Ovary (tissue), 7 donors: ENCODE measurements at regions not wholly inside any gene's neighbourhood (a gene's known extent, or its start where the extent isn't known, plus 50 kb on each side); places are given as distances from the start of the nearest gene placed in this dataset.

ENCODE experiments used
- DNase-seq, 5 donors: peaks; one replicate each; pipeline ENCODE4 v3.0.0-alpha.2; 2019 to 2020
- H3K27ac ChIP-seq, 2 donors: fragments of 200-600 bp; one replicate each; pipeline versions ENCODE4 v1.5.1 to v1.8.0; 2019 to 2022
- H3K27me3 ChIP-seq: fragments of 200-600 bp; one replicate; pipeline ENCODE4 v1.8.0; 2022
- H3K36me3 ChIP-seq: fragments of 200-600 bp; sonication (generic); one replicate; pipeline ENCODE4 v1.5.1; 2019
- H3K4me1 ChIP-seq: one replicate; pipeline ENCODE4 v1.8.1; 2013; ENCODE audit warnings: mild to moderate bottlenecking, moderate library complexity; ENCODE audit not compliant: insufficient read depth
- H3K4me3 ChIP-seq: fragments of 200-600 bp; sonication (generic); one replicate; pipeline ENCODE4 v1.5.1; 2017
- H3K9me3 ChIP-seq, 2 donors: fragments of 200-600 bp in 1 of 2; sonication (generic) in 1 of 2; one replicate each; pipeline versions ENCODE4 v1.5.1 to v1.8.1; 2013 to 2019; ENCODE audit warnings: mild to moderate bottlenecking in 1 of 2, moderate library complexity in 1 of 2
- CTCF ChIP-seq, 3 donors: fragments of 450-650 bp in 2 of 3; fragments of 200-600 bp in 1 of 3; IDR thresholded peaks; one replicate each; pipeline versions ENCODE4 v1.5.1 to v1.8.0; 2016 to 2022; ENCODE audit warnings: antibody characterized with exemption in 3 of 3, mild to moderate bottlenecking in 1 of 3
- EP300 ChIP-seq: sonication (generic); formaldehyde crosslinking; IDR thresholded peaks from one replicate; pipeline ENCODE4 v1.6.1; 2017; ENCODE audit warnings: antibody characterized with exemption
- POLR2A ChIP-seq: fragments of 450-650 bp; IDR thresholded peaks from one replicate; pipeline ENCODE4 v1.6.1; 2017; ENCODE audit warnings: antibody characterized with exemption, mild to moderate bottlenecking, moderate library complexity
- WGBS, 3 donors: extraction: QIAGEN DNeasy Blood & Tissue Kit in 1 of 3; methylation state at CpG; one replicate each; pipeline versions ENCODE4 v1.1.5 to v1.1.7; 2013 to 2017; 5-methylcytosine and 5-hydroxymethylcytosine counted together
- intact Hi-C, 4 donors: fragments of 100-400 bp; cut with DNase I; formaldehyde crosslinking; loops; one replicate each; pipeline versions ENCODE4 v1.11.0 to v1.15.1; 2022 to 2023
- donor health status: DM: no; HTN: no; CAD: no; lungs with moderate emphysema.
- donor health status: DM: no; HTN: no; CAD: no.
- donor health status: Bipolar disorder and iron deficiency.
- donor health status: DM: no; HTN: no; CAD: no.
- donor health status: DM: yes; HTN: yes; CAD: no.

DNA sequence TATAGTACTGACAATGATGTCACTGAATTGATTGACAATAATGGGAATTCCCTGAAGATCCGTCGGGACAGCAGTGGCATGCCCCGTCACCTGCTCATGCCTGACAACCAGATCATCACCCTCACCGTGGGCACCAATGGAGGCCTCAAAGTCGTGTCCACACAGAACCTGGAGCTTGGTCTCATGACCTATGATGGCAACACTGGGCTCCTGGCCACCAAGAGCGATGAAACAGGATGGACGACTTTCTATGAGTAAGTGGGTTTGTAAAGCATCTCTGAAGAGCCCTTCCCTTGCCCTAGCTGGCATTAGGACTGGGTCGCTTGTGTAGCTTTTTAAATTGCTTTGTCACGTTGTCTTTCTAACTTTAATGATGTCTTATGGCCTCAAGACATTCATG is 72.7 kb upstream of the WWC1 start:
- TF ChIP-seq CTCF (IDR thresholded peaks at IDR 0.05) (no peak), POLR2A (no peak), EP300 (no peak)
- Histone ChIP-seq H3K27ac (no peak overlapping the region), H3K36me3 (no peaks in the 10 kb centered on the region), H3K4me3 (no peak overlapping the region), H3K4me1 (no peaks in the 10 kb centered on the region), H3K9me3 (no peaks in the 10 kb centered on the region), H3K27me3 (no peaks in the 10 kb centered on the region)
- intact Hi-C loops = loop anchor here in 2 of 4 donors (10.0 kb wide), 1 partner anchor 494 kb away; no protein-coding TSS in a partner anchor
- no peak for DNase-seq
- 80 to 88% (median 84%) methylated on average over 9 of the region's 9 CpGs for WGBS, 3 donors

DNA sequence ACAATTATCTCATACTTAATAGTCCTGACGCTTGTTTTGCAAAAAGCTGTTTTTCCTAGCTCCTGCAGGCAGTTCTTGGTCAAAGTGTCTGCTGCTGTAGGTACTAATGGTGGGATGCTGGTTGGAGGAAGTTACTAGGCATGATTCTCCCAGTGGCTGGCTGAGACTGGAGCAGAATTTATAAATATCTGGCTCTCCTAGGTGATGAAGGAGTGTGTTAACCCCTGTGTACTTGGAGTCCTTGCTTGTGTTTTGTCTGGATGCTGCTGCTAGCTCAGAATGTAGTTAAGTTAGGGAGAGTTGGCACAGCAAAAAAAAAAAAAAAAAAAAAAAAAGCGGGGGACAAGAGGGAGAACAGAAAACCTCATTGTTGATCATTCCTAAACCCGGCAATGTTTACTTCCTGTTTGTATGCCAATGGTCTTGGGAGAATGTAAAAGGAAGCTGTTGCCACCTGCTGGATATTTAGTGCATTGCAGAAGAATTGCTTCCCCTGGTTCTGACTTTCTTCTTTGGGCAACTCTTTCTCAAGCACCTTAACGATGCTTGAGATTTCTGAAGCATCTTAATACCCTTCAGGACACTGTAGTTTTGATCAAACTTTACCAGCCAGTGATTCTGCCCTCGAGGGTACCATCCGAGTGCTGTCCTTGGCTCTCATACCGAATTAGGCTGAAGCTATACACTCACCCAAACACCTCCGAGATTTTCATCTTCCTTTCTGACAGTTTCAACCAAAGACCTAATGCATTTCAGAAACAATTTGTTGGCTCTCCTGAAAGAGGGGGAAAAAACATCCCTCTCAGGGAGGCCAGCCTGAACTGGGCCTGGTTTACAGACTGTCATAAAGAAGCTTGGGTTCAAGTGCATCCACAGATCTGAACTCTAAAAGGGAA is 71.7 kb upstream of the WWC1 start:
- Histone ChIP-seq H3K9me3 (no peaks in the 10 kb centered on the region), H3K4me1 (no peaks in the 10 kb centered on the region), H3K36me3 (no peaks in the 10 kb centered on the region), H3K27me3 (no peaks in the 10 kb centered on the region), H3K27ac (no peak overlapping the region), H3K4me3 (no peak overlapping the region)
- WGBS, 3 donors = 22 to 23% (median 23%) methylated on average over 8 of the region's 8 CpGs
- intact Hi-C loops = loop anchor here (10.0 kb wide), 2 partner anchors 495 to 505 kb away; no protein-coding TSS in a partner anchor
- peak in 2 of 5 donors; percentile 19 to 42 for DNase-seq
- peak in 2 of 3 donors; percentile 54 to 79 for TF ChIP-seq CTCF (IDR thresholded peaks at IDR 0.05)
- TF ChIP-seq POLR2A = no peak
- TF ChIP-seq EP300 = no peak

GRCh38 chr5:168224085-168224484 is 67.4 kb upstream of the WWC1 start:
- H3K4me3 ChIP-seq = no peak overlapping the region
- no peaks in the 10 kb centered on the region for H3K9me3 ChIP-seq
- DNase-seq = no peak
- TF ChIP-seq EP300 = no peak
- TF ChIP-seq POLR2A = no peak
- TF ChIP-seq CTCF (IDR thresholded peaks at IDR 0.05) = no peak
- intact Hi-C loops = loop anchor here in 2 of 4 donors (10.0 kb wide), 2 partner anchors 499 to 509 kb away; no protein-coding TSS in a partner anchor
- WGBS, 3 donors = 64 to 90% (median 80%) methylated on average over 5 of the region's 5 CpGs
- H3K27ac ChIP-seq = no peak overlapping the region
- no peaks in the 10 kb centered on the region for H3K4me1 ChIP-seq
- H3K36me3 ChIP-seq = no peaks in the 10 kb centered on the region
- H3K27me3 ChIP-seq = no peaks in the 10 kb centered on the region

- intact Hi-C loops = loop anchor here in 2 of 4 donors (10.0 kb wide), 2 partner anchors 501 to 511 kb away; no protein-coding TSS in a partner anchor
- H3K4me1 ChIP-seq = no peaks in the 10 kb centered on the region
- H3K27ac ChIP-seq = no peak overlapping the region
- no peak for DNase-seq
- WGBS, 3 donors = 87 to 93% (median 91%) methylated on average over 7 to 10 of the region's 10 CpGs
- TF ChIP-seq POLR2A = no peak
- TF ChIP-seq EP300 = no peak
- no peak for TF ChIP-seq CTCF (IDR thresholded peaks at IDR 0.05)
- no peaks in the 10 kb centered on the region for H3K27me3 ChIP-seq
- H3K9me3 ChIP-seq = no peaks in the 10 kb centered on the region
- H3K36me3 ChIP-seq = no peaks in the 10 kb centered on the region
- no peak overlapping the region for H3K4me3 ChIP-seq
These were observed 65.4 kb upstream of the WWC1 start for GRCh38 chr5:168226012-168226411.
